H1 (cell line): ENCODE measurements at regions not wholly inside any gene's neighbourhood (a gene's known extent, or its start where the extent isn't known, plus 50 kb on each side); places are given as distances from the start of the nearest gene placed in this dataset.

Source experiments
- EZH2 ChIP-seq: fragments of 200-600 bp; sonication (generic); IDR thresholded peaks from 2 replicates; pipeline ENCODE4 v1.7.1; 2012; ENCODE audit warnings: low read depth, mild to moderate bottlenecking, moderate library complexity, low read length, inconsistent platforms; ENCODE audit not compliant: severe bottlenecking
- SP2 ChIP-seq: IDR thresholded peaks from 2 replicates; pipeline ENCODE4 v1.6.1; 2012; ENCODE audit warnings: mild to moderate bottlenecking, low read length, inconsistent platforms
- TF ChIP-seq, protein P1 (sequence below): IDR thresholded peaks from 2 replicates; pipeline ENCODE4 v1.6.1; 2012; ENCODE audit warnings: inconsistent platforms

DNA sequence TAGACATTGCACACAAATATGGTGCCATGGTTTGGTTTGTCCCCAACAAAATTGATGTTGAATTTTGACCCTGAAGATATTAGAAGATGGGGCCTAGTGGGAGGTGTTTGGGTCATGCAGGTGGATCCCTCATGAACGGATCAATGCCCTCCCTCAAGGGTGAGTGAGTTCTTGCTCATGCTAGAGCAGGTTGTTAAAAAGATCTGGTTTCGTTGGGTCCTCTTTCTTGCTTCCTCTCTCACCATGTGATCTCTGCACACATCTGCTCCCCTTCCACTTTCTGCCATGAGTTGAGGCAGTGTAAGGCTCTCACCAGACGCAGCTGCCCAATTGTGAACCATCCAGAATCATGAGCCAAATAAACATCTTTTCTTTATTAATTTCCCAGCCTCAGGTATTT is 87.8 kb upstream of the MDFIC2 start (continued):
- no peak for TF ChIP-seq EZH2
- TF ChIP-seq, protein P1, sequence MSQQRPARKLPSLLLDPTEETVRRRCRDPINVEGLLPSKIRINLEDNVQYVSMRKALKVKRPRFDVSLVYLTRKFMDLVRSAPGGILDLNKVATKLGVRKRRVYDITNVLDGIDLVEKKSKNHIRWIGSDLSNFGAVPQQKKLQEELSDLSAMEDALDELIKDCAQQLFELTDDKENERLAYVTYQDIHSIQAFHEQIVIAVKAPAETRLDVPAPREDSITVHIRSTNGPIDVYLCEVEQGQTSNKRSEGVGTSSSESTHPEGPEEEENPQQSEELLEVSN, result no peak
- no peak for TF ChIP-seq SP2
